Neural cell (in vitro differentiated cells): ENCODE measurements at regions not wholly inside any gene's neighbourhood (a gene's known extent, or its start where the extent isn't known, plus 50 kb on each side); places are given as distances from the start of the nearest gene placed in this dataset.

ENCODE experiments used
- H2AFZ ChIP-seq: fragments of 200-600, 300-800 bp; sonication (generic), shearing (Covaris generic); 2 replicates; pipeline ENCODE4 v1.6.0; 2014; ENCODE audit warnings: low read depth, mild to moderate bottlenecking, antibody characterized with exemption, low read length, moderate library complexity
- H3F3A ChIP-seq: fragments of 200-600 bp; shearing (Covaris generic); 2 replicates; pipeline ENCODE4 v1.6.1; 2016; ENCODE audit warnings: mild to moderate bottlenecking, moderate library complexity, mixed read lengths, antibody characterized with exemption, low read length; ENCODE audit not compliant: insufficient read depth, poor library complexity, severe bottlenecking
- H3K27ac ChIP-seq: fragments of 200-600, 300-800 bp; sonication (generic), shearing (Covaris generic); 2 replicates; pipeline ENCODE4 v1.5.1; 2014; ENCODE audit warnings: mild to moderate bottlenecking, low read length, moderate library complexity
- H3K27me3 ChIP-seq: fragments of 300-800, 200-600 bp; sonication (generic), shearing (Covaris generic); 2 replicates; pipeline ENCODE4 v1.6.0; 2014; ENCODE audit warnings: mild to moderate bottlenecking, low read depth, low read length, moderate library complexity; ENCODE audit not compliant: insufficient read depth
- H3K36me3 ChIP-seq: fragments of 300-800, 200-600 bp; sonication (generic), shearing (Covaris generic); 2 replicates; pipeline ENCODE4 v1.5.1; 2014; ENCODE audit warnings: mild to moderate bottlenecking, antibody characterized with exemption, low read length, moderate library complexity; ENCODE audit not compliant: insufficient read depth
- H3K4me2 ChIP-seq: fragments of 300-800, 200-600 bp; sonication (generic), shearing (Covaris generic); 2 replicates; pipeline ENCODE4 v1.6.0; 2014; ENCODE audit warnings: mild to moderate bottlenecking, low read length
- H3K4me3 ChIP-seq: fragments of 300-800, 200-600 bp; sonication (generic), shearing (Covaris generic); 2 replicates; pipeline ENCODE4 v1.5.1; 2014; ENCODE audit warnings: mild to moderate bottlenecking, low read length, moderate library complexity
- H3K79me2 ChIP-seq: fragments of 200-600 bp; shearing (Covaris generic); replicated peaks from 2 replicates; pipeline ENCODE4 v1.6.0; 2014; ENCODE audit warnings: mild to moderate bottlenecking, low read length, moderate library complexity; ENCODE audit not compliant: insufficient read depth
- H3K9ac ChIP-seq: fragments of 300-800, 200-600 bp; sonication (generic), shearing (Covaris generic); 2 replicates; pipeline ENCODE4 v1.6.1; 2016; ENCODE audit warnings: mild to moderate bottlenecking, low read length, mixed read lengths
- H3K9me2 ChIP-seq: fragments of 200-600 bp; shearing (Covaris generic); 2 replicates; pipeline ENCODE4 v1.6.1; 2016; ENCODE audit warnings: mild to moderate bottlenecking, low read length, mixed read lengths; ENCODE audit not compliant: insufficient read depth
- H3K9me3 ChIP-seq: fragments of 200-600, 300-800 bp; sonication (generic), shearing (Covaris generic); 2 replicates; pipeline ENCODE4 v1.6.1; 2016; ENCODE audit warnings: mild to moderate bottlenecking, mixed run types, low read length, moderate library complexity, mixed read lengths
- H4K20me1 ChIP-seq: fragments of 200-600 bp; shearing (Covaris generic); 2 replicates; pipeline ENCODE4 v1.6.1; 2016; ENCODE audit warnings: mild to moderate bottlenecking, mixed run types; ENCODE audit not compliant: insufficient read depth
- CTCF ChIP-seq: fragments of 450-650 bp; IDR thresholded peaks from 2 replicates; pipeline ENCODE4 v1.5.1; 2014; ENCODE audit warnings: antibody characterized with exemption, mild to moderate bottlenecking, moderate library complexity; ENCODE audit not compliant: poor library complexity, severe bottlenecking
- EP300 ChIP-seq: fragments of 450-650 bp; conservative IDR thresholded peaks from 2 replicates; pipeline ENCODE4 v1.6.1; 2014; ENCODE audit warnings: antibody characterized with exemption, mild to moderate bottlenecking, moderate library complexity; ENCODE audit not compliant: poor library complexity, severe bottlenecking
- EZH2 ChIP-seq: fragments of 200-600, 300-800 bp; shearing (Covaris generic), sonication (generic); IDR thresholded peaks from 2 replicates; pipeline ENCODE4 v1.6.1; 2014; ENCODE audit warnings: antibody characterized with exemption, low read length, borderline replicate concordance, mild to moderate bottlenecking; ENCODE audit not compliant: insufficient read depth, poor library complexity, severe bottlenecking
- MXI1 ChIP-seq: fragments of 450-650 bp; conservative IDR thresholded peaks from 2 replicates; pipeline ENCODE4 v1.6.1; 2014; ENCODE audit warnings: antibody characterized with exemption, mild to moderate bottlenecking; ENCODE audit not compliant: poor library complexity, severe bottlenecking
- POLR2AphosphoS5 ChIP-seq: IDR thresholded peaks from 2 replicates; pipeline ENCODE4 v1.6.1; 2012
- RAD21 ChIP-seq: fragments of 450-650 bp; conservative IDR thresholded peaks from 2 replicates; pipeline ENCODE4 v1.6.1; 2014; ENCODE audit warnings: antibody characterized with exemption, mild to moderate bottlenecking, moderate library complexity
- REST ChIP-seq: IDR thresholded peaks from 2 replicates; pipeline ENCODE4 v1.6.1; 2012; ENCODE audit warnings: borderline replicate concordance
- SMC3 ChIP-seq: fragments of 450-650 bp; conservative IDR thresholded peaks from 2 replicates; pipeline ENCODE4 v1.6.1; 2014; ENCODE audit warnings: antibody characterized with exemption, mild to moderate bottlenecking, moderate library complexity; ENCODE audit not compliant: poor library complexity
- TAF1 ChIP-seq: IDR thresholded peaks from 2 replicates; pipeline ENCODE4 v1.6.1; 2012; ENCODE audit warnings: low read depth

GRCh38 chr5:3925022-3925421 lies 329.4 kb downstream of the IRX1 start:
- H3K79me2 ChIP-seq = no peaks in the 10 kb centered on the region
- H3K9ac ChIP-seq = no peak overlapping the region
- no peak overlapping the region for H2AFZ ChIP-seq
- H3K9me2 ChIP-seq = no peaks in the 10 kb centered on the region
- no peaks in the 10 kb centered on the region for H3K36me3 ChIP-seq
- no peaks in the 10 kb centered on the region for H3K27me3 ChIP-seq
- no peak overlapping the region for H3K4me3 ChIP-seq
- H3K4me2 ChIP-seq = no peak overlapping the region
- no peaks in the 10 kb centered on the region for H4K20me1 ChIP-seq
- no peak overlapping the region for H3K27ac ChIP-seq
- TF ChIP-seq TAF1 = no peak
- no peak for TF ChIP-seq EP300
- TF ChIP-seq EZH2 = no peak
- no peak for TF ChIP-seq REST
- no peak for TF ChIP-seq MXI1
- no peak for TF ChIP-seq CTCF
- TF ChIP-seq SMC3 = no peak
- no peak for TF ChIP-seq POLR2AphosphoS5
- no peak for TF ChIP-seq RAD21
- no peaks in the 10 kb centered on the region for H3F3A ChIP-seq
- no peaks in the 10 kb centered on the region for H3K9me3 ChIP-seq

DNA sequence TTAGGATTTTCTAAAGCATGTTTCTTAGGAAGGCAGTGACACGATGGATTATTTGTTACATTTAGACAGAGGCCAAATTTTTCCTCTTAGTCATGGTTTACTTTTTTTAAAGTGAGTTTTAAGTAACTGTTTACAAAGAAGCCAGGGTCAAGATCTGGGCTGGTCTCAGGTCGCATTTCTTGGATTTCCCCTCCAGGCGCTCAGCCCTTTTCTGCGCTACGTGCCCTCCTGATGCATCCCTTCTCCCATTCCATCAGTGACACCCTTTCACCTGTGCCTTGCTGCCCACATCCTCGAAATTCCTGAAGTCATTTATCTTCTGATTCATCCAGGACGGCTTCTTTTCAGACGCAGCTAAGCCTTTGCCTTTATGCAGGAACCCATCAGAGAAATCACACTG lies 330.3 kb downstream of the IRX1 start:
- Histone ChIP-seq H4K20me1 (no peaks in the 10 kb centered on the region), H3K79me2 (no peaks in the 10 kb centered on the region), H3K9me3 (no peaks in the 10 kb centered on the region), H3K4me2 (no peak overlapping the region), H3K36me3 (no peaks in the 10 kb centered on the region), H3F3A (no peaks in the 10 kb centered on the region), H3K4me3 (no peak overlapping the region), H3K9ac (no peak overlapping the region), H3K9me2 (no peaks in the 10 kb centered on the region), H2AFZ (no peak overlapping the region), H3K27me3 (no peaks in the 10 kb centered on the region), H3K27ac (no peak overlapping the region)
- TF ChIP-seq REST = no peak
- no peak for TF ChIP-seq RAD21
- no peak for TF ChIP-seq MXI1
- no peak for TF ChIP-seq TAF1
- no peak for TF ChIP-seq SMC3
- no peak for TF ChIP-seq EP300
- no peak for TF ChIP-seq POLR2AphosphoS5
- no peak for TF ChIP-seq CTCF
- no peak for TF ChIP-seq EZH2
